T-helper 9 cell (primary cell): ENCODE measurements at regions not wholly inside any gene's neighbourhood (a gene's known extent, or its start where the extent isn't known, plus 50 kb on each side); places are given as distances from the start of the nearest gene placed in this dataset.

Source experiments
- DNase-seq: peaks from one replicate; pipeline ENCODE4 v3.0.0-alpha.2; 2020

DNA sequence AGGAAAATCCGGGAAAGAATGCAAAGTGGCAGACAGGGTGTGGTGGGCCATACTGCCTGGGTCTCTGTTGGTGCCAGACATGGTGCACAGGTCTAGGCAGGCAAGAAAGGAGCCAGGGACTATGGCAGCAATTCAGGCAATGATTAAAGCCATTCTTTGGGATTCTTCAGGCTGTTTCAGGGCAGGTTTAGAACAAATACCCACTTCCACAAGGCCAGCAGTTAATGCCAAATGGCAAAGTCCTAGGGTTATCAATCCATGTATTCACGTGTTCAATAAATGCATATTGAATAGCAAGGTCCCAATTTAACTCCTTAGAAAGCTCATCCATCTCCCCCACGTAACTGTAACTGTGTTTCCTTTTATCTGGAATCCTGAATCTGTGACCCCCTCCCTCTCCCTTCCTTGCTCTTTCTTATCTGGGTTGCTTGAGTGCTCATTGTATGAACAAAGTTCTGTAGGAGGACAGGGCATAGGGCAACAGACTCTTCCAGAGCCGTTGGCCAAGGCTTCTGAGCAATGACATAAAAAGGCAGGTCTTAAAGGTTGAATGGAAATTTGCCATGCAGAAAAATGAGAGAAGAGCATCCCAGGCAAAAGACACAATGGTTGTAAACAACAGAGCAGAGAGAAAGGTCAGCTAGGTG, 146.8 kb upstream of the KLHL29 start:
- no peak for DNase-seq

DNA sequence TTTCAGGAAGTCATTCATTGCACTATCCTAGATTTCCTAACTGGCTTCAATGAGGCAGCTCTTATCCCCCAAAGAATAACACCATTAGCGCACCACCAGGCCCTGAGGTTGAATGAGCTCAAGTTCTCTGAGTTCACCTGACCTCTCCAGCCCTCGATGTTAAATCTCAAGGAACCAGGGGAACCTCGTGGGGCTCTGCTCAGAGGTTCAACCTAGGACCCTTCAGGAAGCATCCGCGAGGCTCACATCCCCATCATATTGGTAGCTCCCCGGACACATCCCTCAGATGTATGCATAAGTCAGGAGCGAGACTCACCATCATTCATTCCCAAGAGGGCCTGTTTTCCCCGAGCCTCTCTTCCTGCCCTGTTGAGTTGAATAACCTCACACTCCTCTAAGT, 145.6 kb upstream of the KLHL29 start:
- no peak for DNase-seq

DNA sequence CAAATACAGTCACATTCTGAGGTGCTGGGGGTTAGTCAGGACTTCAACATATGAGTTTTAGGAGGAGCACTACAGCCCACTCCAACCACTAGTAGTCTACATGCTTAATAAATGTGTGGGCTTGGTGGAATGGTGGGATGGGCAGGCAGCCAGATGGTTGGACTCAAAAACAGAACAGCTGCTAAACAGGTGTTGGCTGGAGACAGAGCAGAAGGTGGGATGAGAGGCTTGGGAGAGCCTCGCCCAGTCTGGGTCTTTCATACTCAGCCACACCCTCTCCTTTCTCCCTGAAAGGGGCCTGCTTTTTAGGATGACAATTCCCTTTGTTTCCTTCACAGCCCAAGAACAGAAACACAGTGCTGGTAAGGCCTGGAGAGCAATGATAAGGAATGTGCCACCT, 143.9 kb upstream of the KLHL29 start:
- DNase-seq: no peak

DNA sequence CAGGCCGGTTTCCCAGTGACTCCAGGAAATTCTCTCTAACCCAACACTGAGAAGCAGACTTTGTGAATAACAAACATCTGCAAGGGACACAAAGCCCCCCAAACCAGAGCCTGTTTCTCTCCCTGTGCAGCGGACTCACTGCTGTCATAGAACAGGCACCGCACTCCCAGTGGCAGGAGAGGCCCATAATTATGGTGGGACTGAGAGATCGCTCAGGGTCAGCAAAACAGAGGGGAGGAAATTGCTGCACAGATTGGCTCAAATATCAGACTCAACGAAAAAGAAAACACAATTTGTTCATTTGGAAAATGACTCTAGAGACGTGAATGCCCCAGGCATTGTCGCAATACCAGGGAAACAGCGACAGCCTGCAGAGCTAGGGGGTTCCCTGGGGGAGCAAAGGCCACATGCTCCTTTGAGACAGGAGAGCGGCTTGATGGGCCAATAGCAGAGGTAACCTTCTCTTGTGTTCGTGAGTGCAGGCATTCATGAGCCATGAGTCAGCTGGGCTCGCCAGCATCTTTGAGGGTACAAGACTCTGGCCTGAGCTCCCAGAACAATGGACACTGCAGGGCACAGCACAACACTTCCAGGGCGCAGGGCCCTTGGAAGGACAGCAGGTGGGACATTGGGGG, 143.3 kb upstream of the KLHL29 start:
- DNase-seq: no peak

DNA sequence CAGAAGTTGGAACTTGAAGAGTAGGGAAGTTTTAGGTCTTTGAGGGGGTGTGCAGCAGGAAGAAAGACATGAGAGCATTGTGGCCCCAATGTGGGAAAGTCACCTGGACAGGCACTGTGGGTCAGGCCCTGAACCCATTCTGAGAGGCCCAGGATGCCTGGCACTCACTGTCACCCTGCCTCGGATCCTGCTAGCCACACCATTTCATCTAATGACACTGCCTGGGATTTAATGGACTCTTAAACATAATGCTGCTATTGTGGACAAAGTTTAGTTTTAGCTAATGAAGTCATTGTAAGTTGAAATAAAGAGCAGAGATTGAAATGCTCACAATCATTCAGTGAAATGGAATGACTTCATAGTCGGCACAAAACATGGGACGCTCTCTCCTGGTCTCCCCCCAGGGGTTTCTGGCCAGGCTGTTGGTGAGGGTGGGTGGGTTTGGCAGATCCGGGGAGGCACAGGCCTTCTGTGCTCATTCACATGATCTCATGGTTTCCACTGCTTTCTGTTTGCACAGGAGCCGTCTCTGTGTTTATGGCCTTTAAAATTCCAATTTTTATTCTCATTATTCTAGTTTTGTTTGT, 141.8 kb upstream of the KLHL29 start:
- DNase-seq: no peak

DNA sequence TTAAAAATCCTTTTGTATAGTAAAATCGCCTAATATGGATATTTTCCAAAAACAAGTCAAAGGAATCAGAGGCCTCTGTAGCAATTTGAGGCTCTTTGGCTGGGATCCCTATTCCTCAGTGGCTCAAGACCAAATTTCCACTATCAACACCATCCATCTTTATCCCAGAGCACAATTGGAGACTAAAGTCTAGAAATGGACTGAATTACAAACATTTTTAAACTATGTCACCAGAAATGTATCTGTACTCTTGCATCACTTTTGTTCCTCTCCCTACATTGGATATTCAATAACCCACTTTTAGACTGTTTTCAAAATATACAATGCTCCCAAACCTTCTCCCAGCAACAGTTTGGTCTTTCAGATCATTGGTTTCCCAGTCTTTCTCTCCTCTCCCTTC, 140.4 kb upstream of the KLHL29 start:
- no peak for DNase-seq

DNA sequence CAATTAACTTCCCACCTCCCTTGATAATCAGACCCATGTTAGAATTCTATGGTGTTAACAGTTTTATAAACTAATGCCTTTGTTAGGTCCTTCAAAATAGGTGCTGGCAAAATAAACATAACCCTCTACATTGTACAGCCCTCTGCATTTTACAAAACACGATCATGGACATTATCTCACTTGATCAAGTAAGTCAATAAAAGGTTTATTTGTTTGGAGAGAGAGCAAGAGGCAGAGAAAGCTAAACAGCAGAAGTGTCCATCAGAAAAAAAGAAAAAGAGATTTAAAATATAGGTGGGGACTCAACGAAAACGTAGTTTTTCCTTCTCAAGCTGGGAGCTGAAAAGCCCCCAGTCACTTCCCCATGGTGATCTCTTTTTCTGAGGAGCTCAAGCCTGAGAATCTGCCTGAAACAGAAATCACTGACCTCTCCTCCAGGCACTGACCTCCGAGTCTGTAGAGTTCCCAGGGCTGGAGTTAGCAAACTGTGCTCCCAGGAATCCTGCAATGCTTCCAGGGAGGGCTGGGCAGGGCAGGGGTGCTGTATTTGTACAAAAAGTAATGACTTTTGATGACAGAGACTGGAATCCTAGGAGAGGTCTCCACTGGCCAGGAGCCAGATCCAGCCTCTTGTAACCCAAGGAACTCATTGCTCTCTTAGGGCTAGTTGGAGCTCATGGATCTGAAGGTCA, 137.8 kb upstream of the KLHL29 start:
- no peak for DNase-seq

DNA sequence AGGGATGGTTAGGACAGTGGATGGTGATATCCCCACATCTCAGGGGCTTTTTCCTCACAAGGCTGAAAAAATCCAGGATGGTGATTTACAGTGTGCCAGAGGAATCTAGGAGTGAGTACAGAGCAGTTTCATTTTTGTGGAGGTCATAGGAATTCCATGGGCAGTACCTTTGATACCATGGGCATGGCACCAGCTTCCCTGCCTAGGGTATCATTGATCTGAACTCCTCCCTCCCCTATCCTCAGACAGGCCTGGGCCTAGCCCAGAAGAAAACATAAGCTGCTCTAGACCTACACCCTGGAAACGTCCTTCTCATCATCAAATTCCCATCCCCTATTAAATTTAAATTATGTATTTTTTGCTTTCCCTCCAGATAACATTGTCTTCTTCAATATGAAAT, 136.3 kb upstream of the KLHL29 start:
- no peak for DNase-seq

DNA sequence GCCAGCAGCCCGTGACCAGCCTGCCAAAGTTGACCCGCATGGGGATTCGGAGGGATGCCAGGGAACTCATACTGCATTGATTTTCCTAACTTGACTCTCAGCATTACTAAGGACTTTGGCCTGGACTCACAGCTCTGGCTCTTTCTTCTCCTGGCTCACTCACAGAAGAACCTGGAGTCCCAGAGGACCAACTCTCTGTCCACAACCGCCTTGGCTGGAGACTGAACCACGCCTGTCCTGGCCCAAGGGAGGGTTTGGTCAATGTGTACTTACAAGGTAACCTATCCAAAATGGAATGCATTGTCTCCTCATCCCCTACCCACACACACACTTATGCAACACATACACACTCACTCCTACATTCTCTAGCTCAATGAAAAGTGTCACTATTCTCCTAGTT, 135.6 kb upstream of the KLHL29 start:
- no peak for DNase-seq

DNA sequence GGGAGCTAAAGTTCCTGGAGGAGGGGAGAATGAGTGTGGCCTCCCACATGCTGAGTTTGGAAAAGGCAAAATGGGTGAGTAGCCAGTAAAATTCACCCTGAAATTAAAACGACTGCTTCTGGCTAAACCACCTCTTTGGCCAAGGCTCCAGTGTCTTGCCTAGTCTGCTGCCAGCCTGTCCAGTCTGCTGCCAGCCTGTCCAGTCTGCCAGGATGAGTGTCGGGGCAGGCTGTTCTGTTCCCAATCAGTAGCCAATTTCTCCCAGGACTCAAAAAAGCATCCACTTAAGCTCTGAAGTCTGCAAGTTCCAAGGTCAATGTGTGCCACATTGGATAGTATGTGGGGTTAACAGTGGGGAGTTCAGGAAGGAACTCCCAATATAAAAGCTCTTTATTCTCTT, 134.6 kb upstream of the KLHL29 start:
- no peak for DNase-seq

DNA sequence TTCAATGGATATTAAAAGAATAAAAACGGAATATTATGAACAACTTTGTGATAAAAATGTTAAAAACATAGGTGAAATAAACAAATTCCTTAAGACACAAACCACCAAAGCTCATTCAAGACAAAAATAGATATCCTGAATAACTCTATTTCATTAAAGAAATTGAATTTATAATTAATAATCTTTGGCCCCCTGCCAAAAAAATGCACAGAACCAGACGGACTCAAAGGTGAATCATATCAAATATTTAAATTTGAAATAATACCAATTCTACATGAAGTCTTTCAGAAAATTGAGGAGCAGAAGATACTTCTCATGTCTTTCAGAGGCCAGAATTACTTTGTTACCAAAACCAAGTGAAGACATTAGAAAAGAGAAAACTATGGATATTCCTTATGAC, 128.3 kb upstream of the KLHL29 start:
- no peak for DNase-seq

DNA sequence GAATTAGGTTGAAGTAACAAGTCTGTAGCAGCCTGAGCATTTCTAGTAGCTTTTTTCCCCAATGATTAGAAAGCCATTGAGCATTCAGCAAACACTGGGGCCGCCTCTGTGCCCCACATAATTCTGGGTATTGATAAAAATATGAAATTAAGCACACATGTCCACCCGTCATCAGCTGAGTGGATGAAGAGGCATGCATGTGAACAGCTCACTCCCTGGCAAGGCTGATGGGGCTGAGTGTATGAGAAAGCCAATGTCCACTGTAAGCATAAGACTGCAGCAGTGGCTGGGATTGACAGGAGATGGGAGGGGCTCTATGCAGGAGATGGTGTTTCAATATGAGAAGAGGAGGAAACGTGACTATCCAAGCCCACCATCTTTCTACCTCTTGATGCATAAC, 124.4 kb upstream of the KLHL29 start:
- DNase-seq: no peak

DNA sequence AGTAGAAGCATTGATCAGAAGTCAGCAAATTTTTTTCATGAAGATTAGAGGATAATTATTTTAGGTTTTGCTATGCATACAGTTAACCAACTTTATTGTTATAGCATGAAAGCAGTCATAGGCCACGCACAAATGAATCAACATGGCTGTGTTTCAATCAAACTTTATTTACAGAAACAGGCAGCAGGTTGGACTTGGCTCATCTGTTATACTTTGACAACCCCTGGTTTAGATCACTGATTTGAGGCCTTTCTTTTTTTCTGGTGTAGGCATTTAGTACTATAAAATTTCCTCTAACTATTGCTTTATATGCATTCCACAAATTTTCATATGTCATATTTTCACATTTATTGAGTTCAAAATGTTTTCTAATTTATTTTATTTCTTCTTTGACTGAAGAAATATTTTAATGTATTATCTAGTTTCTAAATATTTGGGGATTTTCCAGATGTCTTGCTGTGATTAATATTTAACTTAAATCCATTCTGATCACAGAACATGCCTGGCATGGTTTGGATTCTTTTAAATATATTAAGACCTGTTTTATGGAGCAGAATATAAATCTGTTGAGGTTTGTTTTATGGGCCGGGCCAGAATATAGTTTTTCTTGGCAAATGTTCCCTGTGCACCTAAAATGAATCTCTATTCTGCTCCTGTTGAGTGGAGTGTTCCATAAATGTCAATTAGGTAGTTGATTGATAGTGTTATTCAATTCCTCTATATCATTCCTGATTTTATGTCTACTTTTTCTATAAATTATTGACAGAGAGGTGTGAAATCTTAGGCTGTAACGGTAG, 116.3 kb upstream of the KLHL29 start:
- DNase-seq: no peak

DNA sequence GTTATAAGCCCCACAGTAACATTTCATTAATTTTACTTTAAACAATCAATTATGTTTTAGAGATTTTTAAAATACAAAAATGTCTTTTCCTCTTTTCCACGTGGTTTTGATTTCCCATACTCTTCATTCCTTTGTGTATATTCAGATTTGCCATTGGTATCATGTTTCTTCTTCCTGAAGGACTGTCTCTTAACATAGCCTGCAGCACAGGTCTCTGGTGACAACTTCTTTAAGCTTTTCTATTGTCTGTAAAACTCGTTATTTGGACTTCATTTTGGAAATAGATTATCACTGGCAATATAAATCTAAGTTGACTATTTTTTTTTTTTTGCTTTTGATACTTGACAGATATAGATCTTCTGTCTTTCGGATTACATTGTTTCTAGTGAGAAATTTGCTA, 115.2 kb upstream of the KLHL29 start:
- DNase-seq: no peak

DNA sequence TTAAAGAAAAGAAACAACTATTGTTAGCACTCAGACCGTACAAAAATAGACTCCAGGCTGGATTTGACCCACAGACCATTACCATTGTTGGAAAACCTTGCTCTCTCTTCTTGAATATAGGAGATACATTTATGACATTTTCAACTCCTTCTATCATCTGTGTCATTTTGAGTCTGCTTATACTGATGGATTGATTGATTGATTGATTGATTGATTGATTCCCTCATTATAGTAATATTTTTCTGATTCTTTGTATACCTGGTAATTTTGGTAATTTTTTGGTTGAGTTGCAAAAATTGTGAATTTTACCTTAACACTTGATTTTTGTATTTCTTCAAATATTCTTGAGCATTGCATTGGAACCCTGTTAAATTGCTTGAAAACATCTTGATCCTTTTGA, 114.2 kb upstream of the KLHL29 start:
- no peak for DNase-seq

DNA sequence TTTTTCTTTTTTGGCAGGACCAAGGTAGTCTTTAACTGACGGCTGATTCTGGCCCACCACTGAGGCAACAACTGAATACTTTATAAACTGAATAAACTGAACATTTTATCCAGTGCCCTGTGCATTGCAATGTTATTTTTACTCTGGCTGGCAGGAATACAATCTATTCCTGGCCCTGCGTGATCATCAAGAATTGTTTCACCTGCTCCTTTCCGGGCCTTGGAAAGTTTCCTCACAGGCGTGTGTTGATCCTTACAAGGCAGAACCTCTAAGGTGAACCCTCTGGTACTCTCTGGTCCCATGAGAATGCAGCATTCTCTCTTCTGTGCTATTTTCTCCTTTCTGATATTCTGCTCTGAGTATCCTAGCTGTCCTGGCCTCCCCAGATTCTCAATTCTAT, 113.7 kb upstream of the KLHL29 start:
- no peak for DNase-seq

DNA sequence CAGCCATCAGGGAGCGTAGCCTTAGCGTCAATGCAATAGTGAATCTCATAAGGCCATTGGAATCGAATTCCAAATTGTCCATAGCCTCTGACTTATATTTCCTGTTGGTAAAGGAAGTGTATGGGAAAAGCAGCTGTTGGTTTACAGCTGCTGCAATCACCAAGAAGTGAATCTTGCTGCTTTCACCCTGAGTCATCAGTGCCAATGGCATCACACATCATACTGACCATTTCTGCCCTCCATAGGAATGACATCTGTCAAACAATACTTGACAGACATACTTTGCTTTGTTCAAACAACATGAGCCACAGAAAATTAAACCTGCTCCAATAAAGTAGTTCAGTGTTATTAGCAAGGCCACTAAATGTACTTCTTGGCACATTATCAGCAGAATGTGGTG, 111.2 kb upstream of the KLHL29 start:
- no peak for DNase-seq

DNA sequence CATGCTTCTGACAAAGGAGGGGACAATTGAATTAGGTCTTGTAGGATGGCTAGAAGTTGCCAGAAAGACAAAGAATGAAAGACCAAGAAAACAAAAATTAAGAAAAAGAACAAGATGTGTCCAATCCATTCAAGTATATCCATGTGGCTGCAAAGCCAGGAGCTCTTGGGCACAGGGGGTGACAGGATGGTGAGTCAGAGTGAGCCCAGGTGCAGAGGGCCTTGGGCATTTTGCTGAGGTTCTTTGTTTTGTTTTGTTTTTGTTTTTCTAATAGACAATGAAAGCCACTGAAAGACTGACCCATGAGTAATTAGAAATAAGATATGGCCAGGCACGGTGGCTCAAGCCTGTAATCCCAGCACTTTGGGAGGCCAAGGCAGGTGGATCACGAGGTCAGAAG, 104.6 kb upstream of the KLHL29 start:
- no peak for DNase-seq

DNA sequence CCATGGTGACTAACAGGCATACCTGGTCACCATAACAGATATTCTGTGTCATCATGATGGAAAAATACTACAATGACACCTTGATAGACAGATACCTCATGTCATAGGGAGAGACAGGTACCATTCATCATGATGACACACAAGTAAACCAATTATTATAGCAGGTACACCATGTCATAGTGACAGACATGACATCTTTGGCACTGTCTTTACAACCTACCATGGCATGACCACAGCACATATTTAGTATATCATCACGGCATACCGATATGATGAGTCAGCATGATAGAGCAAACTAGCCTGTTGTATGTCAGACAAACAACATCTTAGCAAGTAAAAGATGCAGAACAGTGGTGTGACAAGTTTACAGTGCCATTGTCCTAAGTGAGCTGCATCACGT, 101.3 kb upstream of the KLHL29 start:
- DNase-seq: no peak

DNA sequence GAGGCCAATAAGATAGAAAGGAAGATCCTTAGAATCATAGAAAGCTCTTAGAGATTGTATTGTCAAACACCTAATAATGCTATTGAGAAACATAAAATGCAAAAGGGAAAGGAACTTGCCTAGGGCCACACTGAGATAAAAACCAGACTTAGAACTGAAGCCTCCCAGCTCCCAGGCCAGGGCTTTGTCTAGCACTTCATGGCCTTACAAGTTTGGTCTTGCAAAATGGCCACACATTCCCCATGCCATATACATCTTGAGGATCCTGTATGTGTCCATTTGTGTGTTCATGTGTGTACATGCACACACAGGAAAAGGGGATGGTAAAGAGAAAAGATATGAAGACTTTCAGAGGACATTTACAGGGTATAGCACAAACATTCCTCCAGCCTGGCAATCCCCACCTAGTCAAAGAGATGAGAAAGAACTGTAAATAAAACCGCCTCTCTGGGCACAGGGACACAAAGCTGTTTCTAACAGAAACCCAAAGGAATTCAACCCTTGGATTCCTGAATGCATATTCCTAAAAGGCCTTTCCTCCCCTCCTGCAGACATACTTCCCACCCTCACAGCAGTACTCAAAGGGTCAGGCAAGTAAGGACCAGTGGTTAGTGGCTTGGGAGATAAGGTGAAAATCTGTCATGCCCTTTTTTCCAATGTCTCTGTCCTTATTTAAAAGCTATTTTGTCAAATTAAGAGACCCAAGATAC, 99.7 kb upstream of the KLHL29 start:
- DNase-seq: no peak

DNA sequence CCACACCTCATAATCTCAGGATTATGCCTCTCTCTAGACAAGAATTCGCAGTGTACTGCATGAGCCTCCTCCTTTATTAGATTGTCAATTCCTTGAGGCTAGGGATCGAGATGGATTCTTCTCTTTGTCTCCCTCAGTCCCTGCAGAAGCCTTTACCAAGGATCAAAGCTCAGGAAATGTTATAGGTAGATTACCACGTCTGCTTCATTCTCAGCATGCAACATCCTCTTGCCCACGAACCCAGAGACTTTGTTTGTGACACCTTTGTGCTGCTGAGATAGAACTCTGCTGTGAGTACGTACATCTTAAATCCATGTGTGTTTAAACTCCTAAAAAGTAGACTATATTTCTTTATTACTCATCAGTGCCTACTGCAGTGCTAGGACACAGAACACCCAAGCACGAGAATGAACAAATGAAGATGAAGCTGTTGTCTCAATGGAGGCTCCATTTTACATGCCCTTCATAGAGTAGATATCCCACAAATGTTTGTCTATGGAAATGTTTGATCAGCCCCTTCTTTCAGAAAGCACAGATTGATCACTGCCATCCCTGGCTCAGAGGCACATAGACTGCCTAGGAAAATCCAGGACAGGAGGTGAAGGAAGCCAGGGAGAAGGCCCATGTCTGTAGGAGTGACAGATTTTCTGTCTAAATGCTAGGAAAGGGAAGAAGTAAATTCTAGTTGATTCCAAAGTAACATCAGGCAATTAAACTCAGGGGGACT, 98.8 kb upstream of the KLHL29 start:
- no peak for DNase-seq
